CD14-positive monocyte (primary cell): ENCODE measurements at regions not wholly inside any gene's neighbourhood (a gene's known extent, or its start where the extent isn't known, plus 50 kb on each side); places are given as distances from the start of the nearest gene placed in this dataset.

ENCODE experiments used
- DNase-seq, 3 donors: peaks; one replicate each; pipeline ENCODE4 v3.0.0-alpha.2; 2011 to 2022
- H2AFZ ChIP-seq: 2 replicates; pipeline ENCODE4 v1.6.0; 2012; ENCODE audit warnings: mild to moderate bottlenecking, low read depth, low read length, inconsistent platforms; ENCODE audit not compliant: insufficient read depth, poor library complexity, severe bottlenecking
- H3K27ac ChIP-seq, 2 donors: 1 replicate in 1 of 2; 2 replicates in 1 of 2; pipeline ENCODE4 v1.5.1; 2012 to 2013; ENCODE audit warnings: low read length in 2 of 2, control low read depth in 1 of 2, inconsistent platforms in 1 of 2, low read depth in 1 of 2, mild to moderate bottlenecking in 1 of 2
- H3K27me3 ChIP-seq, 2 donors: one replicate each; pipeline versions ENCODE4 v1.6.0 to v1.6.1; 2011 to 2013; ENCODE audit warnings: low read length in 2 of 2; ENCODE audit not compliant: control insufficient read depth in 2 of 2, insufficient read depth in 2 of 2
- H3K36me3 ChIP-seq, 2 donors: replicated peaks in 1 of 2; 1 replicate in 1 of 2; 2 replicates in 1 of 2; pipeline versions ENCODE4 v1.5.1 to v1.6.1; 2012 to 2013; ENCODE audit warnings: low read length in 2 of 2, control low read depth in 1 of 2, inconsistent platforms in 1 of 2, mild to moderate bottlenecking in 1 of 2; ENCODE audit not compliant: insufficient read depth in 2 of 2, control insufficient read depth in 1 of 2
- H3K4me1 ChIP-seq, 2 donors: 1 replicate in 1 of 2; 2 replicates in 1 of 2; pipeline versions ENCODE4 v1.5.1 to v1.6.1; 2012 to 2013; ENCODE audit warnings: low read length in 2 of 2, control low read depth in 1 of 2, inconsistent platforms in 1 of 2, mild to moderate bottlenecking in 1 of 2, moderate library complexity in 1 of 2; ENCODE audit not compliant: insufficient read depth in 2 of 2, control insufficient read depth in 1 of 2
- H3K4me2 ChIP-seq: replicated peaks from 2 replicates; pipeline ENCODE3; 2012; ENCODE audit warnings: low read length, moderate library complexity, mild to moderate bottlenecking; ENCODE audit not compliant: poor library complexity, severe bottlenecking; ENCODE audit errors: extremely low read depth
- H3K4me3 ChIP-seq, 3 experiments: fragments of 200-600 bp in 1 of 3; sonication (generic) in 1 of 3; replicated peaks in 1 of 3; 1 replicate in 2 of 3; 2 replicates in 1 of 3; pipeline ENCODE4 v1.5.1; 2011 to 2013; ENCODE audit warnings: low read length in 3 of 3, mild to moderate bottlenecking in 3 of 3, control low read depth in 2 of 3, low read depth in 2 of 3, inconsistent platforms in 1 of 3, moderate library complexity in 1 of 3
- H3K79me2 ChIP-seq: 2 replicates; pipeline ENCODE4 v1.6.0; 2012; ENCODE audit warnings: mild to moderate bottlenecking, control low read depth, inconsistent platforms, low read length, moderate library complexity; ENCODE audit not compliant: insufficient read depth
- H3K9ac ChIP-seq: 2 replicates; pipeline ENCODE4 v1.6.0; 2017; ENCODE audit warnings: low read length, mild to moderate bottlenecking; ENCODE audit not compliant: insufficient read depth, poor library complexity, severe bottlenecking
- H3K9me3 ChIP-seq, 2 donors: replicated peaks in 1 of 2; 1 replicate in 1 of 2; 2 replicates in 1 of 2; pipeline versions ENCODE4 v1.5.1 to v1.6.1; 2012 to 2013; ENCODE audit warnings: low read length in 2 of 2, control low read depth in 1 of 2; ENCODE audit not compliant: control insufficient read depth in 1 of 2, insufficient read depth in 1 of 2
- H4K20me1 ChIP-seq: 2 replicates; pipeline ENCODE4 v1.6.0; 2012; ENCODE audit warnings: mild to moderate bottlenecking, low read length, control low read depth, moderate library complexity; ENCODE audit not compliant: insufficient read depth
- H3K27ac Mint-ChIP-seq, 7 donors: one replicate each; pipeline ENCODE4 v1.8.0; 2020; ENCODE audit warnings: mild to moderate bottlenecking in 7 of 7, mixed read lengths in 7 of 7, moderate library complexity in 6 of 7, inconsistent platforms in 2 of 7
- H3K27me3 Mint-ChIP-seq, 3 donors: one replicate each; pipeline ENCODE4 v1.8.0; 2021 to 2022; ENCODE audit warnings: low read depth in 3 of 3, mild to moderate bottlenecking in 3 of 3, mixed read lengths in 3 of 3, moderate library complexity in 3 of 3, inconsistent platforms in 1 of 3
- H3K36me3 Mint-ChIP-seq, 2 donors: one replicate each; pipeline ENCODE4 v1.8.0; 2020; ENCODE audit warnings: mixed read lengths in 2 of 2, inconsistent platforms in 1 of 2, mild to moderate bottlenecking in 1 of 2
- H3K4me1 Mint-ChIP-seq: one replicate; pipeline ENCODE4 v1.8.0; 2020; ENCODE audit warnings: mild to moderate bottlenecking, mixed read lengths
- H3K4me3 Mint-ChIP-seq, 2 donors: one replicate each; pipeline ENCODE4 v1.8.0; 2020; ENCODE audit warnings: mild to moderate bottlenecking in 2 of 2, mixed read lengths in 2 of 2, moderate library complexity in 1 of 2
- H3K9me3 Mint-ChIP-seq, 7 donors: one replicate each; pipeline ENCODE4 v1.8.0; 2020 to 2022; ENCODE audit warnings: mixed read lengths in 7 of 7, mild to moderate bottlenecking in 6 of 7, moderate library complexity in 6 of 7, inconsistent platforms in 2 of 7
- CTCF ChIP-seq: fragments of 200-600 bp; IDR thresholded peaks from one replicate; pipeline ENCODE4 v1.8.0; 2022; ENCODE audit warnings: antibody characterized with exemption, mild to moderate bottlenecking
- WGBS: methylation state at CpG from one replicate; pipeline ENCODE4 v1.1.5; 2013; ENCODE audit warnings: missing lambda C conversion rate; ENCODE audit not compliant: insufficient coverage; 5-methylcytosine and 5-hydroxymethylcytosine counted together
- intact Hi-C, 2 donors: fragments of 100-400 bp; cut with micrococcal nuclease; formaldehyde crosslinking; loops; one replicate each; pipeline versions ENCODE4 v1.15.0 to v1.15.1; 2023

GRCh38 chr9:129402371-129402739, 218.5 kb downstream of the C9orf50 start:
- Mint-ChIP-seq H3K27me3 (peaks cover 3 to 14% (median 7%) of the 10 kb centered on the region in 3 donors), H3K27ac (no peak overlapping the region), H3K9me3 (no peaks in the 10 kb centered on the region), H3K36me3 (no peaks in the 10 kb centered on the region), H3K4me1 (peaks cover 20% of the 10 kb centered on the region), H3K4me3 (peak overlapping the region in 1 of 2 donors; percentile 59)
- Histone ChIP-seq H4K20me1 (no peaks in the 10 kb centered on the region), H3K79me2 (no peaks in the 10 kb centered on the region), H3K4me3 (no peak overlapping the region), H3K4me2 (no peak overlapping the region), H3K27me3 (no peaks in the 10 kb centered on the region), H3K36me3 (no peaks in the 10 kb centered on the region), H3K4me1 (peaks cover 15 to 28% of the 10 kb centered on the region in 2 donors), H3K27ac (no peak overlapping the region), H2AFZ (no peak overlapping the region), H3K9ac (no peak overlapping the region), H3K9me3 (no peaks in the 10 kb centered on the region)
- no peak for DNase-seq
- TF ChIP-seq CTCF = no peak
- 40% methylated on average over 19 of the region's 20 CpGs for WGBS
- intact Hi-C loops = no loop called here

DNA sequence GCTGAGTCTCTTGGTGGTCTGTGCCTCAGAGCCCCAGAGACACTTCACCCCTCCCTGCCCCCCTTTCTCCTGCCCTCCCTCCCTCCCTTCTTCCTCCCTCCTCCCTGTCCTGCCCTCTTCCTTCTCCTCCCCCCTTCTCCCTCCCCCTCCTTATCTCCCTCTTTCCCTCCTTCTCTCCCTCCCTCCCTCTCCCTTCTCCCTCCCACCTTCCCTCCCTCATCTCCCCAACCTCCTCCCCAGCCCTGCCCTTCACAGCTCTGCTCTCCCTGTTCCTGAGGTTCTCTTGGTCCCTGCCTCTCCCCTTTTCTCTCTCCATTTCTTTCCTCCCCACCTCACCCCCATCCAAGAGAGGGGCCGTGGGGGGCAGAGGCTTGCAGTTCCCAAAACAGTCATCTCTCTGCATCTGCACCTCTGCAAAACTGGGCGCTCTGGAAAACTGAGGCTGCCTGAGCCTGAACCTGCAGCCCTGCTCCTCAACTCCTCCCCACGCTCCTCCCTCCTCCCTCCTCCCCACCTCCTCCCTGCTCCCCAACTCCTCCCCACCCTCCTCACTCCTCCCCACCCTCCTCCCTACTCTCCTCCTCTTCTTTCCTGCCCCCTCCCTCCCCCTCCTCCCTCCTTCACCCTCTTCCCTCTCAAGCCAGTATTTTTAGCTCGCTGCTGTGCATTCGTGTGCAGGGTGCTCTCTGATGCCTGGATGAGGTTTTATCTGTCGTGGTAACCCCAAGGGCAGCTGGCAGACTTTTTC, 219.1 kb downstream of the C9orf50 start:
- intact Hi-C loops = no loop called here

More for the DNA sequence above, 219.1 kb downstream of the C9orf50 start:
- Mint-ChIP-seq H3K36me3 (no peaks in the 10 kb centered on the region), H3K4me3 (no peak overlapping the region), H3K27me3 (peaks cover 3 to 14% (median 7%) of the 10 kb centered on the region in 3 donors), H3K27ac (no peak overlapping the region), H3K9me3 (no peaks in the 10 kb centered on the region), H3K4me1 (peaks cover 17% of the 10 kb centered on the region)
- Histone ChIP-seq H3K79me2 (no peaks in the 10 kb centered on the region), H2AFZ (no peak overlapping the region), H3K9ac (no peak overlapping the region), H3K4me2 (no peak overlapping the region), H3K4me1 (peaks cover 14 to 25% of the 10 kb centered on the region in 2 donors), H3K36me3 (no peaks in the 10 kb centered on the region), H3K27ac (no peak overlapping the region), H3K27me3 (no peaks in the 10 kb centered on the region), H3K4me3 (no peak overlapping the region), H3K9me3 (no peaks in the 10 kb centered on the region), H4K20me1 (no peaks in the 10 kb centered on the region)
- TF ChIP-seq CTCF = no peak
- no peak for DNase-seq
- 14% methylated on average over 4 of the region's 6 CpGs for WGBS
